Nephron progenitor cell (in vitro differentiated cells): ENCODE measurements at regions not wholly inside any gene's neighbourhood (a gene's known extent, or its start where the extent isn't known, plus 50 kb on each side); places are given as distances from the start of the nearest gene placed in this dataset.

Source experiments
- DNase-seq: peaks from one replicate; pipeline ENCODE4 v3.0.0; 2021
- H3K27ac Mint-ChIP-seq: 2 replicates; pipeline ENCODE4 v1.8.0; 2021; ENCODE audit warnings: mild to moderate bottlenecking, moderate library complexity, mixed read lengths
- H3K27me3 Mint-ChIP-seq: 2 replicates; pipeline ENCODE4 v1.8.0; 2021; ENCODE audit warnings: mild to moderate bottlenecking, low read depth, mixed read lengths; ENCODE audit not compliant: poor library complexity
- H3K36me3 Mint-ChIP-seq: 2 replicates; pipeline ENCODE4 v1.8.0; 2021; ENCODE audit warnings: low read depth, mixed read lengths
- H3K4me1 Mint-ChIP-seq: 2 replicates; pipeline ENCODE4 v1.8.0; 2021; ENCODE audit warnings: mixed read lengths
- H3K4me3 Mint-ChIP-seq: 2 replicates; pipeline ENCODE4 v1.8.0; 2021; ENCODE audit warnings: mild to moderate bottlenecking, moderate library complexity, mixed read lengths
- H3K9me3 Mint-ChIP-seq: 2 replicates; pipeline ENCODE4 v1.8.0; 2021; ENCODE audit warnings: mild to moderate bottlenecking, moderate library complexity, mixed read lengths
- TF ChIP-seq, protein P1 (sequence below): fragments of 200-600 bp; sonication (generic); IDR thresholded peaks from 2 replicates; pipeline ENCODE4 v1.5.0; 2021; ENCODE audit warnings: antibody characterized with exemption

GRCh38 chrX:107396783-107397182 is 52.7 kb upstream of the FRMPD3 start:
- H3K4me1 Mint-ChIP-seq, result no peaks in the 10 kb centered on the region
- H3K27me3 Mint-ChIP-seq, result peaks cover 6% of the 10 kb centered on the region
- H3K27ac Mint-ChIP-seq, result no peak overlapping the region
- no peaks in the 10 kb centered on the region for H3K36me3 Mint-ChIP-seq
- DNase-seq, result no peak
- H3K4me3 Mint-ChIP-seq, result no peak overlapping the region
- H3K9me3 Mint-ChIP-seq, result peaks cover 39% of the 10 kb centered on the region
- TF ChIP-seq, protein P1, sequence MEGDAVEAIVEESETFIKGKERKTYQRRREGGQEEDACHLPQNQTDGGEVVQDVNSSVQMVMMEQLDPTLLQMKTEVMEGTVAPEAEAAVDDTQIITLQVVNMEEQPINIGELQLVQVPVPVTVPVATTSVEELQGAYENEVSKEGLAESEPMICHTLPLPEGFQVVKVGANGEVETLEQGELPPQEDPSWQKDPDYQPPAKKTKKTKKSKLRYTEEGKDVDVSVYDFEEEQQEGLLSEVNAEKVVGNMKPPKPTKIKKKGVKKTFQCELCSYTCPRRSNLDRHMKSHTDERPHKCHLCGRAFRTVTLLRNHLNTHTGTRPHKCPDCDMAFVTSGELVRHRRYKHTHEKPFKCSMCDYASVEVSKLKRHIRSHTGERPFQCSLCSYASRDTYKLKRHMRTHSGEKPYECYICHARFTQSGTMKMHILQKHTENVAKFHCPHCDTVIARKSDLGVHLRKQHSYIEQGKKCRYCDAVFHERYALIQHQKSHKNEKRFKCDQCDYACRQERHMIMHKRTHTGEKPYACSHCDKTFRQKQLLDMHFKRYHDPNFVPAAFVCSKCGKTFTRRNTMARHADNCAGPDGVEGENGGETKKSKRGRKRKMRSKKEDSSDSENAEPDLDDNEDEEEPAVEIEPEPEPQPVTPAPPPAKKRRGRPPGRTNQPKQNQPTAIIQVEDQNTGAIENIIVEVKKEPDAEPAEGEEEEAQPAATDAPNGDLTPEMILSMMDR, result no peak

GRCh38 chrX:107398115-107398514 is 51.3 kb upstream of the FRMPD3 start:
- no peak for DNase-seq
- Mint-ChIP-seq H3K4me3 (no peak overlapping the region), H3K4me1 (no peaks in the 10 kb centered on the region), H3K9me3 (peaks cover 45% of the 10 kb centered on the region), H3K27me3 (peaks cover 6% of the 10 kb centered on the region), H3K27ac (no peak overlapping the region), H3K36me3 (no peaks in the 10 kb centered on the region)
- TF ChIP-seq, protein P1, result no peak
